ENCODE measurements at regions not wholly inside any gene's neighbourhood (a gene's known extent, or its start where the extent isn't known, plus 50 kb on each side); places are given as distances from the start of the nearest gene placed in this dataset.

GRCh38 chr5:107215611-107216010 is 455.1 kb downstream of the EFNA5 start:
- DNase-seq, result no peak

- DNase-seq, result no peak
Measured at GRCh38 chr5:107213025-107213424, 457.7 kb downstream of the EFNA5 start.

- DNase-seq, result no peak
Measured at GRCh38 chr5:107211630-107212029, 459.1 kb downstream of the EFNA5 start.

GRCh38 chr5:107208867-107209266 is 461.9 kb downstream of the EFNA5 start:
- DNase-seq, result no peak

- DNase-seq, result no peak
Measured at GRCh38 chr5:107204413-107204812, 466.3 kb downstream of the EFNA5 start.

- DNase-seq, result no peak
Measured at GRCh38 chr5:107203243-107203642, 467.5 kb downstream of the EFNA5 start.

- DNase-seq, result no peak
Measured at GRCh38 chr5:107199756-107200155, 471.0 kb downstream of the EFNA5 start.

- no peak for DNase-seq
Measured at GRCh38 chr5:107196500-107197059, 474.2 kb downstream of the EFNA5 start.

GRCh38 chr5:107195890-107196395 is 474.8 kb downstream of the EFNA5 start:
- no peak for DNase-seq

- no peak for DNase-seq
Measured at GRCh38 chr5:107184871-107185270, 485.9 kb downstream of the EFNA5 start.

GRCh38 chr5:107184066-107184465 is 486.7 kb downstream of the EFNA5 start:
- no peak for DNase-seq

GRCh38 chr5:107170620-107171019 is 500.1 kb downstream of the EFNA5 start:
- no peak for DNase-seq

GRCh38 chr5:107169867-107170266 is 500.9 kb downstream of the EFNA5 start:
- no peak for DNase-seq

- no peak for DNase-seq
Measured at GRCh38 chr5:107168848-107169752, 501.6 kb downstream of the EFNA5 start.

GRCh38 chr5:107168086-107168485 is 502.7 kb downstream of the EFNA5 start:
- no peak for DNase-seq

GRCh38 chr5:107165296-107165695 is 505.4 kb downstream of the EFNA5 start:
- no peak for DNase-seq

- DNase-seq, result no peak
Measured at GRCh38 chr5:107157809-107158208, 512.9 kb downstream of the EFNA5 start.

- no peak for DNase-seq
Measured at GRCh38 chr5:107155707-107156106, 515.0 kb downstream of the EFNA5 start.

GRCh38 chr5:107154593-107154992 is 516.1 kb downstream of the EFNA5 start:
- DNase-seq, result no peak

GRCh38 chr5:107153283-107153682 is 517.5 kb downstream of the EFNA5 start:
- no peak for DNase-seq

- no peak for DNase-seq
Measured at GRCh38 chr5:107149243-107150005, 521.3 kb downstream of the EFNA5 start.

GRCh38 chr5:107147589-107147988 is 523.1 kb downstream of the EFNA5 start:
- DNase-seq, result no peak

GRCh38 chr5:107146901-107147300 is 523.8 kb downstream of the EFNA5 start:
- DNase-seq, result no peak

GRCh38 chr5:107135391-107135790 is 535.3 kb downstream of the EFNA5 start:
- DNase-seq, result no peak

Data from stimulated activated CD4-positive, alpha-beta T cell treated with anti-CD3 and anti-CD28 coated beads, Interleukin-1b, Interleukin-23, amount 100 ng/mL, for 48 hours (primary cell).